GM12878 (cell line): ENCODE measurements at regions not wholly inside any gene's neighbourhood (a gene's known extent, or its start where the extent isn't known, plus 50 kb on each side); places are given as distances from the start of the nearest gene placed in this dataset.

Experiments used
- ATAC-seq: fragments of 200-7000 bp; cut with Tn5 transposase; 3 replicates; pipeline ENCODE4 v1.9.1; 2020; ENCODE audit warnings: mild to moderate bottlenecking, moderate library complexity
- BruUV-seq: library from RNA; stranded (reverse); fragments of 400-500 nt; replicated peaks from 2 replicates; lab custom pipeline; 2021; lab: Mats Ljungman, UMichigan
- CTCF ChIA-PET: fragments of 300-600 bp; sonication (Branson Sonifier 250); formaldehyde crosslinking; extraction: SDS; loops from one replicate; lab custom pipeline; 2021; ENCODE audit warnings: inconsistent platforms; lab: Yijun Ruan, JAX
- POLR2A ChIA-PET: fragments of 350-600 bp; formaldehyde crosslinking; extraction: SDS; loops from one replicate; lab custom pipeline; 2021; ENCODE audit warnings: inconsistent platforms; lab: Charles Lee
- RAD21 ChIA-PET: fragments of 300-600 bp; sonication (Branson Sonifier 250); formaldehyde crosslinking; loops from one replicate; lab custom pipeline; 2023; ENCODE audit warnings: antibody characterized with exemption; ENCODE audit not compliant: unreplicated experiment; lab: Charles Lee
- SMC1A ChIA-PET: fragments of 300-600 bp; sonication (Branson Sonifier 250); formaldehyde crosslinking; loops from one replicate; lab custom pipeline; 2023; ENCODE audit not compliant: unreplicated experiment, uncharacterized antibody; lab: Charles Lee
- DNase-seq: peaks from one replicate; pipeline ENCODE4 v3.0.0-alpha.2; 2011; ENCODE audit warnings: low read depth, low spot score
- FAIRE-seq: peaks from 3 replicates; lab custom pipeline; 2011; peaks lifted over from hg19 to GRCh38; lab: Jason Lieb, UNC
- H2AFZ ChIP-seq: 2 replicates; pipeline ENCODE4 v1.6.0; 2011; ENCODE audit warnings: low read depth, low read length, control low read depth; ENCODE audit not compliant: control insufficient read depth
- H3K27ac ChIP-seq: 2 replicates; pipeline ENCODE4 v1.5.1; 2011; ENCODE audit warnings: control low read depth; ENCODE audit not compliant: control insufficient read depth, insufficient read depth
- H3K27me3 ChIP-seq, 2 experiments: replicated peaks in 1 of 2; 2 replicates each; pipeline versions ENCODE4 v1.6.0 to v1.6.1; 2011; ENCODE audit warnings: low read length in 1 of 2; ENCODE audit not compliant: control insufficient read depth in 2 of 2, insufficient read depth in 2 of 2
- H3K36me3 ChIP-seq, 2 experiments: 2 replicates each; pipeline ENCODE4 v1.5.1; 2011; ENCODE audit warnings: low read length in 1 of 2; ENCODE audit not compliant: control insufficient read depth in 2 of 2, insufficient read depth in 2 of 2
- H3K4me1 ChIP-seq: 2 replicates; pipeline ENCODE4 v1.6.1; 2011; ENCODE audit warnings: mild to moderate bottlenecking, low read length, moderate library complexity, mixed read lengths; ENCODE audit not compliant: control insufficient read depth, insufficient read depth
- H3K4me2 ChIP-seq: 2 replicates; pipeline ENCODE4 v1.6.0; 2011; ENCODE audit warnings: control low read depth; ENCODE audit not compliant: control insufficient read depth, insufficient read depth
- H3K4me3 ChIP-seq: fragments of 200-600 bp; sonication (generic); 2 replicates; pipeline ENCODE4 v1.5.1; 2016
- H3K79me2 ChIP-seq: 2 replicates; pipeline ENCODE4 v1.6.0; 2011; ENCODE audit warnings: low read length; ENCODE audit not compliant: control insufficient read depth, insufficient read depth
- H3K9ac ChIP-seq: 2 replicates; pipeline ENCODE4 v1.8.0; 2011; ENCODE audit warnings: low read length, control low read depth, mixed read lengths; ENCODE audit not compliant: control insufficient read depth, insufficient read depth
- H3K9me3 ChIP-seq: replicated peaks from 3 replicates; pipeline ENCODE4 v1.5.1; 2011; ENCODE audit warnings: mild to moderate bottlenecking, low read length; ENCODE audit not compliant: control insufficient read depth, insufficient read depth
- H4K20me1 ChIP-seq: 2 replicates; pipeline ENCODE4 v1.6.0; 2011; ENCODE audit not compliant: control insufficient read depth, insufficient read depth
- EED ChIP-seq: sonication (generic); IDR thresholded peaks from 2 replicates; pipeline ENCODE4 v1.6.1; 2016; ENCODE audit warnings: antibody characterized with exemption, low read depth
- EP300 ChIP-seq, 2 experiments: fragments of 150-350 bp in 1 of 2; IDR thresholded peaks; 2 replicates each; pipeline ENCODE4 v1.6.1; 2011 to 2012; ENCODE audit warnings: low read depth in 2 of 2, low read length in 2 of 2, borderline replicate concordance in 1 of 2, improper control_type of control experiment in 1 of 2, inconsistent platforms in 1 of 2; ENCODE audit not compliant: control insufficient read depth in 1 of 2
- IKZF2 ChIP-seq, 2 experiments: fragments of 450-650 bp; IDR thresholded peaks; 2 replicates each; pipeline ENCODE4 v1.6.1; 2017; ENCODE audit warnings: mild to moderate bottlenecking in 2 of 2, moderate library complexity in 2 of 2
- MEF2A ChIP-seq: IDR thresholded peaks from 2 replicates; pipeline ENCODE4 v1.6.1; 2011; ENCODE audit warnings: low read depth, mild to moderate bottlenecking, low read length, moderate library complexity; ENCODE audit not compliant: insufficient read depth
- MEF2B ChIP-seq: fragments of 450-650 bp; IDR thresholded peaks from 2 replicates; pipeline ENCODE4 v1.6.1; 2018; ENCODE audit warnings: mild to moderate bottlenecking, moderate library complexity; ENCODE audit not compliant: partially characterized antibody, poor library complexity, severe bottlenecking
- PKNOX1 ChIP-seq: fragments of 450-650 bp; IDR thresholded peaks from 2 replicates; pipeline ENCODE4 v1.6.1; 2016; ENCODE audit warnings: mild to moderate bottlenecking
- POLR2AphosphoS2 ChIP-seq: IDR thresholded peaks from 2 replicates; pipeline ENCODE4 v1.6.1; 2011; ENCODE audit warnings: low read depth, mild to moderate bottlenecking, low read length, improper control_type of control experiment, moderate library complexity
- RELA ChIP-seq: fragments of 450-650 bp; IDR thresholded peaks from 2 replicates; pipeline ENCODE4 v1.8.0; 2014; ENCODE audit warnings: borderline replicate concordance; ENCODE audit not compliant: partially characterized antibody
- SP1 ChIP-seq: IDR thresholded peaks from one replicate; pipeline ENCODE4 v1.6.1; 2011; ENCODE audit warnings: low read depth, low read length
- SRF ChIP-seq, 2 experiments: IDR thresholded peaks; 2 replicates each; pipeline ENCODE4 v1.6.1; 2011; ENCODE audit warnings: low read depth in 2 of 2, low read length in 2 of 2, mild to moderate bottlenecking in 1 of 2, moderate library complexity in 1 of 2
- ZNF24 ChIP-seq: fragments of 450-650 bp; IDR thresholded peaks from 2 replicates; pipeline ENCODE4 v1.6.1; 2017; ENCODE audit warnings: antibody characterized with exemption, mild to moderate bottlenecking
- WGBS: methylation state at CpG from one replicate; pipeline ENCODE4 v1.1.6; 2016; ENCODE audit warnings: low lambda C conversion rate; ENCODE audit not compliant: insufficient replicate concordance, insufficient coverage; ENCODE audit errors: missing lambda C conversion rate; 5-methylcytosine and 5-hydroxymethylcytosine counted together
- in situ Hi-C: fragments of 300-500 bp; cut with MboI; formaldehyde crosslinking; loops from 9 replicates; pipeline ENCODE4 v1.14.3; 2018; ENCODE audit warnings: mixed read lengths
- intact Hi-C: fragments of 100-400 bp; cut with micrococcal nuclease; formaldehyde crosslinking; loops from one replicate; pipeline ENCODE4 v1.14.2; 2022; ENCODE audit not compliant: unreplicated experiment
- TF ChIP-seq, protein P1 (sequence below): fragments of 450-650 bp; IDR thresholded peaks from 2 replicates; pipeline ENCODE4 v1.6.1; 2017; ENCODE audit warnings: antibody characterized with exemption, mild to moderate bottlenecking, moderate library complexity
- TF ChIP-seq, protein P2 (sequence below): fragments of 450-650 bp; IDR thresholded peaks from 2 replicates; pipeline ENCODE4 v1.6.1; 2018; ENCODE audit warnings: borderline replicate concordance, mild to moderate bottlenecking; ENCODE audit not compliant: partially characterized antibody

DNA sequence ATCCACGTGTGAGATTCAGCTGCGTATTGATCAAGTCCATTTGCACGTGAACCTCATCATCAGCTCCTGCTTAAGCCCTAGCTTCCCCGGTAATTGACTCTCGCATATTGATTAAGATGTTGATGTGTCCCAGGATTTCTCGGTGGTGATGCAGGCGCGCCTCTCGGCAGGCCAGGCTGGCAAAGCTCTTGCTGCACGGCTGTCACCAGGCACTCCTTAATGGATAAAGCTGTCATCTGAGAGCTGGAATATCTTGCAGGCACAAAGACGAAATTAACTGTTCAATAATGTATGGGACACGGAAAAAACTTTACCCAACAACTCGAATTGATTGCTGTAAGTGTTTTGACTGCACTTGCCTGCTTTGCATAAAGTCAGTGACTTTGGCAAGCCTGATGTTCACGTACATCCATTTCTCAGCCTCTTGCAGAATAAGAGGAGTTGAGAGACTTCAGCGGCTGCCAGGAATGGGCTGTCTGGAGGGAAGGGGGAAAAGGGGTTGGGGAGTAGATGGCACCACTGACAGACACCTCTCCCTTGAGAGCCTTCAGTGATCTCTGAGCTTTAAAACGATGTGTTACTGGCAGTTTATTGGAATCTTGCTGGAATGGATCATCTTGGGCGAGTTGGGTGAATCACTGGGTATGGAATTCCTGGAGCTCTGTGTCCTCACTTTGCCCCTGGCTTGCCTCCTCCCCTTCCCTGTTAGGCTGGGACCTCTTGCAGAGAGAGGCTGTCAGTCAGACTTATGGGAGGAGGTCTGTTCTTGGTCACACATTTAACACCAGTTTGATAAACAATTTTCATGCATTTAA lies 650.3 kb downstream of the CCDC171 start:
- FAIRE-seq (no peak), ATAC-seq (no peak), DNase-seq (no peak)
- Histone ChIP-seq H4K20me1 (no peaks in the 10 kb centered on the region), H3K27me3 (no peaks in the 10 kb centered on the region), H3K36me3 (no peaks in the 10 kb centered on the region), H3K79me2 (no peaks in the 10 kb centered on the region), H3K4me1 (0 out of 2 replicates have a peak, but pooled peaks cover 2% of the 10 kb centered on the region), H3K9me3 (no peaks in the 10 kb centered on the region; the same call in 2 of the 3 replicates), H3K4me3 (no peak overlapping the region), H3K9ac (no peak overlapping the region), H2AFZ (no peak overlapping the region), H3K4me2 (no peak overlapping the region), H3K27ac (no peak overlapping the region)
- intact Hi-C loops: no loop called here
- BruUV-seq: no TSS peak
- WGBS: 36% methylated on average over 17 of the region's 17 CpGs
- ChIA-PET POLR2A (no interaction called here), CTCF (interaction anchor here (1.0 kb wide), 1 partner anchor 12 kb away, joined by 4 read pairs; no protein-coding TSS in a partner anchor), RAD21 (no interaction called here), SMC1A (interaction anchor here (0.5 kb wide), 1 partner anchor 329 kb away, joined by 3 read pairs; no protein-coding TSS in a partner anchor)
- in situ Hi-C loops: no loop called here
- TF ChIP-seq MEF2A (no peak), MEF2B (no peak), EED (no peak), PKNOX1 (no peak), POLR2AphosphoS2 (no peak), SP1 (no peak), IKZF2 (IDR thresholded peaks at IDR 0.05) (no peak), RELA (no peak), EP300 (IDR thresholded peaks at IDR 0.05; ENCODE audit: borderline replicate concordance in 1 of 2, control insufficient read depth in 1 of 2, low read depth in 2 of 2, low read length in 2 of 2) (no peak), SRF (IDR thresholded peaks at IDR 0.05; ENCODE audit: low read depth in 2 of 2, low read length in 2 of 2) (no peak), ZNF24 (no peak)
- TF ChIP-seq, protein P1, sequence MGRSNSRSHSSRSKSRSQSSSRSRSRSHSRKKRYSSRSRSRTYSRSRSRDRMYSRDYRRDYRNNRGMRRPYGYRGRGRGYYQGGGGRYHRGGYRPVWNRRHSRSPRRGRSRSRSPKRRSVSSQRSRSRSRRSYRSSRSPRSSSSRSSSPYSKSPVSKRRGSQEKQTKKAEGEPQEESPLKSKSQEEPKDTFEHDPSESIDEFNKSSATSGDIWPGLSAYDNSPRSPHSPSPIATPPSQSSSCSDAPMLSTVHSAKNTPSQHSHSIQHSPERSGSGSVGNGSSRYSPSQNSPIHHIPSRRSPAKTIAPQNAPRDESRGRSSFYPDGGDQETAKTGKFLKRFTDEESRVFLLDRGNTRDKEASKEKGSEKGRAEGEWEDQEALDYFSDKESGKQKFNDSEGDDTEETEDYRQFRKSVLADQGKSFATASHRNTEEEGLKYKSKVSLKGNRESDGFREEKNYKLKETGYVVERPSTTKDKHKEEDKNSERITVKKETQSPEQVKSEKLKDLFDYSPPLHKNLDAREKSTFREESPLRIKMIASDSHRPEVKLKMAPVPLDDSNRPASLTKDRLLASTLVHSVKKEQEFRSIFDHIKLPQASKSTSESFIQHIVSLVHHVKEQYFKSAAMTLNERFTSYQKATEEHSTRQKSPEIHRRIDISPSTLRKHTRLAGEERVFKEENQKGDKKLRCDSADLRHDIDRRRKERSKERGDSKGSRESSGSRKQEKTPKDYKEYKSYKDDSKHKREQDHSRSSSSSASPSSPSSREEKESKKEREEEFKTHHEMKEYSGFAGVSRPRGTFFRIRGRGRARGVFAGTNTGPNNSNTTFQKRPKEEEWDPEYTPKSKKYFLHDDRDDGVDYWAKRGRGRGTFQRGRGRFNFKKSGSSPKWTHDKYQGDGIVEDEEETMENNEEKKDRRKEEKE: no peak
- TF ChIP-seq, protein P2, sequence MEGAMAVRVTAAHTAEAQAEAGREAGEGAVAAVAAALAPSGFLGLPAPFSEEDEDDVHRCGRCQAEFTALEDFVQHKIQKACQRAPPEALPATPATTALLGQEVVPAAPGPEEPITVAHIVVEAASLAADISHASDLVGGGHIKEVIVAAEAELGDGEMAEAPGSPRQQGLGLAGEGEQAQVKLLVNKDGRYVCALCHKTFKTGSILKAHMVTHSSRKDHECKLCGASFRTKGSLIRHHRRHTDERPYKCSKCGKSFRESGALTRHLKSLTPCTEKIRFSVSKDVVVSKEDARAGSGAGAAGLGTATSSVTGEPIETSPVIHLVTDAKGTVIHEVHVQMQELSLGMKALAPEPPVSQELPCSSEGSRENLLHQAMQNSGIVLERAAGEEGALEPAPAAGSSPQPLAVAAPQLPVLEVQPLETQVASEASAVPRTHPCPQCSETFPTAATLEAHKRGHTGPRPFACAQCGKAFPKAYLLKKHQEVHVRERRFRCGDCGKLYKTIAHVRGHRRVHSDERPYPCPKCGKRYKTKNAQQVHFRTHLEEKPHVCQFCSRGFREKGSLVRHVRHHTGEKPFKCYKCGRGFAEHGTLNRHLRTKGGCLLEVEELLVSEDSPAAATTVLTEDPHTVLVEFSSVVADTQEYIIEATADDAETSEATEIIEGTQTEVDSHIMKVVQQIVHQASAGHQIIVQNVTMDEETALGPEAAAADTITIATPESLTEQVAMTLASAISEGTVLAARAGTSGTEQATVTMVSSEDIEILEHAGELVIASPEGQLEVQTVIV: no peak
